ENCODE measurements at regions not wholly inside any gene's neighbourhood (a gene's known extent, or its start where the extent isn't known, plus 50 kb on each side); places are given as distances from the start of the nearest gene placed in this dataset.
"Not testable (repeated sequence)": the region's sequence is repeated elsewhere in the genome, so short reads cannot be mapped to it uniquely, and the experiment has no call there.

DNA sequence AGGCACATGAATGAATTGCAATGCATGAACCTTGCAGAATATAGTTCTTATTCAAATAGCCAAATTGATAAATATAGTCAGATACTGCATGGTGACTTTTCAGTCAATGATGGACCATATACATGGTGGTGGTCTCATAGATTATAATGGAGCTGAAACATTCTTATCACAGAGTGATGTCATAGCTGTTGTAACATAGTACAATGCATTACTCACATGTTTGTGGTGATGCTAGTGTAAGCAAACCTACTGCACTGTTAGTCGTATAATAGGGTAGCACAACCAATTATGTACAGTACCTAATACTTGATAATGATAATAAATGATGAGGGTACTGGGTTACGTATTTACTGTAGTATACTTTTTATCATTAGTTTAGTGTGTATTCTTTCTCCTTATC lies 280.3 kb downstream of the BCAT1 start:
- DNase-seq (ENCODE audit: low spot score): no peak

DNA sequence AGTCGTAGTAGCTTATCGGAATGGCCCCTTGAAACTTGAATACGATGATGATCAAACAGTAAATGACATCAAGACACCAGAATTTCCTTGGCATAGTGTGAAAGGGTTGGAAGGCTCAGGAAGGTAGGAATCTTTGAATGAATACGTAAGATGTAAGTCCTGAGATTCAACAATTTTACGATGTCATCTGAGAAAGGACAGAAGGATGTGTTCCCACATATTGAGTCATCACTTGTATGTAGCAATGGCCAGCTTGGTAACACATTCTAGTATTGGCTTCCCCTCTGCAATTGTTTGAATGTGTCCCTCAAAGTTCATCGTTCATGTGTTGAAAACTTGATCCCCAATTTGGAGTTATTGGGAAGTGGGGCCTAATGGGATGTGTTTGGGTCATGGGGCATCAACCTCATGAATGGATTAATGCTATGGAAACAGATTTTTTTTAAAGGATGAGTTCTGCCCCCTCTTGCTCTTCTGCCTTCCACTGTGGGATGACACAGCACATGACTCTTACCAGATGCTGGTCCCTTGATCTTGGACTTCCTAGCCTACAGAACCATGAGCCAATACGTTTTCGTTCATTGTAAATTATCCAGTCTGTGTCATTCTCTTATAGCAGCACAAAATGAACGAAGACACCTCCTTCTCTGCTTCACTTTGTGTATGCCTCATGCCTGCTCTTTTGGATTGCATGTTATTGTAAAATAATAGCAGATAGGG lies 284.6 kb downstream of the BCAT1 start:
- DNase-seq (ENCODE audit: low spot score): no peak

DNA sequence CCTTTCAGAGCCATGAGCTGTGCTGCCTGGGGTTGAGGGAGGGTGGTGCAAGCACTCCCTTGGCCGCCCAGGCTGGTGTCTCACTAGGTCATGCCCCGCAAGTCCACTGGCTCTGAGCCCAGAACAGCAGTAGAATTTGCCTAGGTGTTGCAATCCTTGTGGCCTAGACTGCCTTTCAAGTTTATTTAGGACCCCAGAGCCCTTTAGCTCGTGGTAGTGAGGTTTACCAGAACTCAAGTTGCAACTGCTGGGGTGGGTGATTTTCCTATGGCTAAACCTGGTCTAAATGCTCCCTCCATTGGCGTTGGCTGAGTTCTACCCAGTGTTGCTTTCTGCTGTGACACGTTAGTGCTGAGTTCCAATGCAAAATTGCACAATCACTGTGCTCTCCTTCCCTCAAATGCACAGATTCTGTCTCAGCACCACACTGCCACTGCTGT lies 287.2 kb downstream of the BCAT1 start:
- no peak for DNase-seq (ENCODE audit: low spot score)

DNA sequence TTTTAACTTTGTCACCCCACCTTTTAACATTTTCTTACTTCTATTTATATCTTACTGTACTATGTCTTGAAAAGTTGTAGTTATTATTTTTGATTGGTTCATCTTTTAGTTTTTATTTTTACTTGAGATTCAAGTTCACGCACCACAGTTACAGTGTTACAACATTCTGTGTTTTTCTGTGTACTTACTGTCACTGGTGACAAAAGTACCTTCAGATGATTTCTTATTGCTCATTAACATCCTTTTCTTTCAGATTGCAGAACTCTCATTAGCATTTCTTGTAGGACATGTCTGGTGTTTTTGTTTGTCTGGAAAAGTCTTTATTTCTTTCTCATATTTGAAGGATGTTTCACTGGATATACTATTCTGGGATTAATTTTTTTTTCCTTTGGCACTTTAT lies 289.9 kb downstream of the BCAT1 start:
- DNase-seq (ENCODE audit: low spot score): no peak

DNA sequence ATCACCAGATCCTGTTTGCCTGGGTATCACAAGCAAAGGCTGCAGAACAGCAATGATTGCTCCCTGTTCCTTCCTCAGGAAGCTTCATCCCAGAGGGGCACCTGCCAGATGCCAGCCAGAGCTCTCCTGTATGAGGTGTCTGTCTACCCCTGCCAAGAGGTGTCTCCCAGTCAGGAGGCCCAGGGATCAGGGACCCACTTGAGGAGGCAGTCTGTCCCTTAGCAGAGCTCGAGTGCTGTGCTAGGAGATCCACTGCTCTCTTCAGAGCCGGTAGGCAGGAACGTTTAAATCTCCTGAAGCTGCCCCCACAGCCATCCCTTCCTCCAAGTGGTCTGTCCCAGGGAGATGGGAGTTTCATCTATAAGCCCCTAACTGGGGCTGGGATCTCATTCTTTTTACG lies 294.6 kb downstream of the BCAT1 start:
- DNase-seq (ENCODE audit: low spot score): not testable (repeated sequence)

DNA sequence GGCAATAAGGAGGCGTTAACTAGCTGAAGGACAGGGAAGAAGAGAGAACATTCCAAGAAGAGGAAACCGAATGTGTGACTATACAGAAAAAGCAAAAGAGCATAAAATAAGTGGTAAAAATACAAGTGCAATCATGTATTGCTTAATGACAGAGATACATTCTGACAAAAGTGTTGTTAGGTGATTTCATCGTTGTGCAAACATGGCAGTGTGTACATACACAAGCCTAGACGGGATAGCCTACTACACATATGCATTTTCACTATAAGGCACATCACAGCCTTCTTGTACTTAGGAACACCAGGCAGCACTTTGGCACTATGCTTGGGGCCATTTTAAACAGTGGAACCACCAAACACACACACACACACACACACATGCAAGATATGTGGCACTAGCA lies 299.3 kb downstream of the BCAT1 start:
- DNase-seq (ENCODE audit: low spot score): no peak

DNA sequence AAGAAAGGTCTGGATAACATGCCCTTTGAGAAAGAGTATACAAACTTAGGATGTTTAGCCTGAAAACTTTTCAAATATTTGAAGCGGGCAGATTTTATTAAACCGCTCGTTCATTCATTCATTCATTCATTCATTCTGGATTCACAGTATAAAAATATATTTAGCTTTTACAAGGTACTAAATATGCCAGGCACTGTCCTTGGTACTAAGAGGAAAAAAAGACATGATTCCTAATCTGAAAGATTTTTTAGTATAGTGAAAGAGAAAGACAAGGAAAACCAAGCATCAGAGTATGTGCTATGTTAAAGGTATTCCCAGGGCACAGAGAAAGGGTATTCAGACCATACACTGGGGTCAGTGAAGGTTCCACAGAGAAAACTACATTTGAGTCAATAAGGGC lies 299.7 kb downstream of the BCAT1 start:
- no peak for DNase-seq (ENCODE audit: low spot score)

DNA sequence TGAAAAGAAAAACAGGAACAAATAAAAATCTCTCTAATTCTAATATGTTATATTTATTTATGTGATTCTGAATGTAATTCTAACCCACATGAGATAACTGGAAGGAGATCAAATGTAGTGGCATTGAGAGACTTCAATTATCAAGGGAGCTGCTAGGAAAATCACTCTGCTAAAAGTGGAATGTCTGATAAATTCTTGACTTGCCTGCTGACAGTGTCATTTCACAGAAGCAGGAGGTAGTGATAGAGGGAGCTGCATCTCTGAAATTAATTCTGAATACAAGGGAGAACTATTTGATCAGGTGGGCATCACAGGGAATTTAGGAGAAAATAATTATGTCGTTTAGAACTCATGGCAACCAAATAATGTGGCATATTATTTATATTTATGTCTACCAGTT lies 303.6 kb downstream of the BCAT1 start:
- DNase-seq (ENCODE audit: low spot score): no peak

DNA sequence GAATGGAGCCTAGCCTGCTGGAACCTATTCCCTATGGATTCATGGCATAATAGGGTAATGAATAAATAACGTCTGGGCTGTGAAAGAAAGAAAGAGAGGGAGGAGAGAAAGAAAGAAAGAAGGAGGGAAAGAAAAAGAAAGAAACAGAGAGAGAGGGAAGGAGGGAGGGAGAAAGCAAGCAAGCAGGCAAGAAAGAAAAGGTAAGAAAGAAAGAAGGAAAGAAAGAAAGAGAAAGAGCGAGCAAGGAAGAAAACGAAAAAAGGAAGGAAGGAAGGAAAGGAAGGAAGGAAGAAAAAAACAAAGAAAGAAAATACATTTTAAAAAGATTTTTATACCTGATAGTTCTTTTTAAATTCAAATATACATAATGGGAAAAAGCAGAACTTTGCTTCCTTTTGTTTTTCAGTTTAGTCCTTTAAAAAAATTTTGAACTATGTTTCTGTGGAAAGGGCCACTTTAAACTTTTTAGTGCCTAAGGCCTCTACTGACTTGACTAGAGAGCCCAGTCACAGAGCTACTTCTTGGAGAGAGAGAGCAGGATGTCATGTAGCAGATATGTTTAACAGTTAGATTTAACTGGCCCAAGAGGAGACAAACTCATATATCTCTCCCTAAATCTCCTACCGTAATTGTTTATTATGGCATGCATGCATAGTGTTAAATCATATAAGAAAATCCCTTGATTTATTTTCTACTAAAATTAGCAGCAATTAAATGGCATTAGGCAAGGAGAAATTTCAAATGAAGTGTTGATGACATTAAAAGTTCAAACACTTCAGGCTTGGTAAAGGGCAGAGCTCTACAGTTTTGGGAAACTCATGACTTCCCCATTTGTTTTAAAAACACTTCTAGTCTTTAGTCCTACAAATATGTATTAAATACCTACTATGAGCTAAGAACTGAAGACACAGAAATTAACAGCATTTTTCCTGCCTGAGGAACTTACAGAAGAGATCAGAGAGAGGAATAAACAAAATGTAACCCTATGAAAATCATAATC lies 305.5 kb downstream of the BCAT1 start:
- no peak for DNase-seq (ENCODE audit: low spot score)

DNA sequence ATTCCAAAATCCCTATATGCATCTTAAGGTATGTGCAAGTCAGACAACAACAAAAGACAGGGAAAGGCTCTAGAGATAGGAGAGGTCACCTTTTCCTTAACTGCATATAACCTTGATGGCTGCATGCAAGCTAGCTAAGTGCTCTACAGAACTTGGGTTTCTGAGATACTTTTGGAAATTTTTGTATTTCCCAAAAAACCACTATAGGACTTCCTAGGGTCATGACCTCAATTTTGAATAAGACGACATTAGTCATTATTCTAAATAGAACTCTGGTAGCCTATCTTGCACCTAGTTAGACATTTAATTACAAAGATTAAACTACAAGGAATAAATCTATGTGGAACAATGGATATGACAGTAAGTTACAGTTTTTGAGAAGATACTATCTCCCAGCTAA lies 309.3 kb downstream of the BCAT1 start:
- DNase-seq (ENCODE audit: low spot score): no peak

DNA sequence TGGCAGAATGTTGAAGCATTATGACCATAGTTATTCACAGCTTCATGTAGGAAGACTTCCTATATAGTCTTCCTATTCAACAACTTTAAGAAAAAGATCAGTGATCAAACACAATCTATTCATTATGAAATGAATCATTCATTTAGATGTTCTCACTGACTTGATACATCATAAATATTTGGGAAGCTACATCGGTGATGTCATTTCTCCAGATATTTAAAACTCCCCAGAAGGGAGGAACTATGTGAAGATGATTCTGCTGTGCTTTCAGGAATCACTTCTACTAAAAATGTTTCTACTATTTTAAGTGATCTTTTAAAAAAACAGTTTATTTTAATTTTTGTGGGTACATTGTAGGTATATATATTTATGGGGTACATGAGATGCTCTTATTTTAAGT lies 316.4 kb downstream of the BCAT1 start:
- DNase-seq (ENCODE audit: low spot score): no peak

DNA sequence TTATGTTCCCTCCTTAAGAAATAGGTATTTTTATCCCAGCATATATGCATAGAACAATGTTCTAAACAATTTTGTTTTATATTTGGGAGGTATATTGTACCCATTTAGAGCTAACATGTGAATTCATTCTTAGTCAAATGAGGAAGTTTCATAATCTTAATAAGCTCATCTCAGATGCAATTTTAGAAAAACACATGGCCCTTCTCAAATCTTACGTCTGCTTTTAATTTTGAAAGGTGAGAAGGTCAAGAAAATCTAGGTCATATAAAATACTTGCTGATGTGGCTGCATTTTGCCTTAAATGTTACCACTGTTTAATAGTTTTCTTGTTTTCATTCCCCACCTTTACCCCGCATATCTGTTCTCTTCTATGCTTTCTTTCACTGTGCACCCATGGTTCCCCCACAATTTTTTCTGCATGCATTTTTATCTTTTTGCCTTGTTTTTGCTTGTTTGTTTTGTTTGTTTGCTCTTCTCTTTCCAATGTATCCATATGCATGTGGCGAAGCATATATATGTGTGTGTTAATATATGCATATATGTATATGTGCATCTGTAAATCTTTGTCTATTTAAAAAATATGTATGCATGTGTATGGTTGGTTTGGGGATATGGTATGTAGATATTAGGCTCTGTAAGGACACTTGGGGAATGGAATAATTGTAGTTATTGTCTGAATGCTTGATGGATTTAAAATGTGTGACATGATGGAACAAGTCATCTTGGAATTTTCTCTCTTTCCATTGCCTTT lies 317.1 kb downstream of the BCAT1 start:
- DNase-seq (ENCODE audit: low spot score): no peak

DNA sequence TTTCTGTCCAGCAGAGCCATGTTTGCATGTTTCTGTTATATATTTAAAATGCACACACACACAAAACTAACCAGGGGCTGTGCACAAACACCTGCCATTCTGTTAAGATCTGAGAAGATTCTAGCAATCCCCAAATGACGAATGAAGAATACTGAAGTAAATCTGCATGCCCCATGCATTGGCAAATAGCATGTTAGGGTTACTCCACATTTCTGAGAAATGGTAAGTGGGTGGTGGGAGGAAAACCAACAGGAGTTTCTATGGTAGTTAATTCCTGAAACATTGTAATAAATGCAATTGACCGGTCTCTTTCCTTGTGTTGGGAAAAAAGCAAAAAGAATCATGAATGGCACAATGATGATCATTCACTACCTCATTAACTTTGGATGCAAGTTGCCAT lies 318.0 kb downstream of the BCAT1 start:
- DNase-seq (ENCODE audit: low spot score): no peak

DNA sequence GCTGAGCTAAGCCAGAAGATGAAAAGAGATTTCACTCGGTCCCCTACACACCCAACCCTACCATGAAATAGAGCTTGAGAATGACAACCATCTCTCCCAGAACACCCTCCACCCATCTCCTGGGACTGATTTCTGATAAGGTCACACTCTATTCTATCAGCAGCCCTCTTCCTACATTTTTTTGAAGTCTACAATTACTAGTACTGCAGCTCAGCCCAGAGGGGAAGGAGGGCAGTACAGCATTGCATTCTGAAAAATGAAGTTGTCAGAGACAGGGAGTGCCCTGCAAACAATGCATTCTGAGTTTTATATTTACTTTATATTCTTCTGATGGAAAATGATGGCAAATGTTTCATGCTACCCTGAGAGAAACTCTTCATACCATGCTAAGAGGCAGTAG lies 318.5 kb downstream of the BCAT1 start:
- DNase-seq (ENCODE audit: low spot score): no peak

DNA sequence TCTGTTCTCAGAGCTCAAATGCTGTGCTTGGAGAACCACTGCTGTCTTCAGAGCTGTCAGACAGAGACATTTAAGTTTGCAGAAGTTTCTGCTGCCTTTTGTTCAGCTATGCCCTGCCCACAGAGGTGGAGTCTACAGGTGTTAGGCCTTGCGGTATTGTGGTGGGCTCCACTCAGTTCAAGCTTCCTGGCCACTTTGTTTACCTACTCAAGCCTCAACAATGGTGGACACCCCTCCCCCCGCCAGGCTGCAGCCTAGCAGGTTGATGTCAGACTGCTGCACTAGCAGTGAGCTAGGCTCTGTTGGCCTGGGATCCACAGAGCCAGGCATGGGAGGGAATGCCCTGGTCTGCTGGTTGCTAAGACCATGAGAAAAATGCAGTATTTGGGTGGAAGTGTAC lies 323.8 kb downstream of the BCAT1 start:
- DNase-seq (ENCODE audit: low spot score): no peak

DNA sequence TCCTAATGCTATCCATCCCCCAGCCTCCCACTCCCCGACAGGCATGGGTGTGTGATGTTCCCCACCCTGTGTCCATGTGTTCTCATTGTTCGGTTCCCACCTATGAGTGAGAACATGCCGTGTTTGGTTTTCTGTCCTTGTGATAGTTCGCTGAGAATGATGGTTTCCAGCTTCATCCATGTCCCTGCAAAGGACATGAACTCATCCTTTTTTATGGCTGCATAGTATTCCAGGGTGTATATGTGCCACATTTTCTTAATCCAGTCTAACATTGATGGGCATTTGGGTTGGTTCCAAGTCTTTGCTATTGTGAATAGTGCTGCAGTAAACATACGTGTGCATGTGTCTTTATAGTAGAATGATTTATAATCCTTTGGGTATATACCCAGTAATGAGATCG lies 328.9 kb downstream of the BCAT1 start:
- DNase-seq (ENCODE audit: low spot score): not testable (repeated sequence)

DNA sequence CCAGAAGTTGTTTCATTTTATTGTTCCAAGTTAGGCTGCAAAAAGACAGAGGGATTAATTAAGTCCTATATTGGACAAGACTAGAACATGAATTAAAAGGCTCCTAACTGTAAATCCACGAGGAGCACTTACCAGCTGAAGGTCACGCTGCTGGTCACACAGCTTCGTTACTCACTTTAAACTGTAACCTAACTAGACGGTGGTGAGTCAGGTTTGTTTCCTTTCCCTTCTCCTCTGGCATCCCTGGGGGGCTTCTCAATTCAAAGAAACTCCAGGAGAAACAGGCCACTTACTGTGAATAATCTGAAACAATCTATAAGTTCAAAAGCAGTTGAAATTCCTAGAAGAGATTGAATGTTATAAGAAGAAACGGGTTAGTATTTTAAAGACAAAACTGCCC lies 331.4 kb downstream of the BCAT1 start:
- no peak for DNase-seq (ENCODE audit: low spot score)

DNA sequence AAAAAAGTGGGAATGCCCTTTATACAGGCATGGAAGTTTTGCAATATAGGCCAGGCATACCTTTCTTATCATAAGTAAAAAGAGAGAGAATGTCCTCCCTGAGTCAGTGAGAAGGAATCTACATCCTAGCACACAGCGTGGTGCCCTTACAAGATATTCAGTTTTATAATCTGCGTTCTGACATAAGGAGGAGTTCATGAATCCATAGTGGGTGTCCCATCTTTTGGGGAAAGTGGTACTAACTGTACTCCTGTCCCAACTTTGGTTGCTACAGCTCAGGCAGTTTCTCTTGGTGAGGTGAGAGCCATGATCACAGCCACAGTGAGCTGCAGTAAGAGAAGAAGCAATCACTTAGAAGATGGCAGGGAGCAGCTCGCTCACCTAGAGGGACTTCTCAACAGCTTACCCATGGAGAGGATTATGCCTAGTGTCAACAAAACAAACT lies 332.9 kb downstream of the BCAT1 start:
- no peak for DNase-seq (ENCODE audit: low spot score)

DNA sequence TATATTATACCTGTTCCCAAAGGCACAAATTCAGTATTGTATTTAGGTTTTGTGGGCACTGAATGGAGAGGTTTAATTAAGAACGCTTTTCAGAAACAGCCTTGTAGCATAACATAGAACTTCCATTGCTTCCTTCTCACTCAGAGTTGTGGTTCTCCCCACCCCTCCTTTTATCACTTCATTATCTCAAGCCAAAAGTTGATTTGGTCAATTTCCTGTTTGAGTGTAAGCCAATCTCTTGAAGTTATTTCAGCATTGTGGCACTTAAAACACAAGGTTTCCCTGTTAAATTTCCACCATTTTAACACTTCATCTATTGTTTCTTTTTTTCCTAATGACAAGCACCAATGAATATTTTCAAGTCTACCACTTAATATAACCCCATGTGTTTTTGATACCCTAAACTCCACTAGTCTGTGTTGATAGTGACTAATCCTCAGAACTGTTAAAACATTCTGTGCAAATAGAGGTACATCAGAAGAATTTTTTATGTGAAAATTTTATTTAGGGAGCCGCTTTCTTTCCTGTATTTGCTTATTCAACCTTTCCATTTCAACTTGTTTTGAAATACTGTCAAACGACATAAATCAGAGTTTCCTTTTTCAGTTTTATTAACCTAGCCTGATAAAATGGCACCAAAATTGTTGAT lies 340.1 kb downstream of the BCAT1 start:
- DNase-seq (ENCODE audit: low spot score): no peak

DNA sequence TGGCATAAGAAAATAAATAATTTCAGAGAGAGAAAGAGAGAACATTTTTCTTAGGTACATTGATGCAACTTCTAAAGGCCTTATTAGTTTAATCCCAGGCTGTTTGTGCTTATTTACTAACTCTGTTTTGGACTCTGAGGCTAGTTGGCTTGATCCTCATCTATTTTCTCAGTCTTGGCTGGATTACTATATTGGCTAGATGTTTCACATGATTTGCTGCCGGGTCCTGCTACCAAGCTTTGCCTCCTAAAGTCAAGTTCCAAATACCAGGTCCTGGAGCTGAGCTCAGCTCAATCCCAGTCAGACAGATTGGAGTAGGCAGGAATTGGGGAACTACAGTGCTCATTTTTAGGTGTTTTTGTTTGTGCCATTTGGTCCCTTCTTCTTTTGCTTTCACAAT lies 340.8 kb downstream of the BCAT1 start:
- no peak for DNase-seq (ENCODE audit: low spot score)

DNA sequence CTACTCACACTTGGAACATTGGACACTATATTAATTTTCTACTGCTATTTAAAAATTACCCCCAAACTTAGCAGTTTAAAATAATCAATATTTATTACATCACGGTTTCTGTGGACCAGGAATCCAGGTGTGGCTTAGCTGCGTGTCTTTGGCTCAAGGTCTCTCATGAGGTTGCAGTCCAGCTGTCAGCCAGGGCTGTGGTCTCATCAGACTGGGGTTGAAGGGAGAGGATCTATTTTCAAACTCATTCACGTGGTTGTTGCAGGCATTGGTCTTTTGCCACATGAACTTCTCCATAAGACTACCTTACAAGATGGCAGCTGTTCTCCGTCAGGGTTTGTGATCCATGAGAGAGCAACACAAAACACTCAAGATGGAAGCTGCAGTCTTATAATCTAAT lies 343.0 kb downstream of the BCAT1 start:
- no peak for DNase-seq (ENCODE audit: low spot score)

DNA sequence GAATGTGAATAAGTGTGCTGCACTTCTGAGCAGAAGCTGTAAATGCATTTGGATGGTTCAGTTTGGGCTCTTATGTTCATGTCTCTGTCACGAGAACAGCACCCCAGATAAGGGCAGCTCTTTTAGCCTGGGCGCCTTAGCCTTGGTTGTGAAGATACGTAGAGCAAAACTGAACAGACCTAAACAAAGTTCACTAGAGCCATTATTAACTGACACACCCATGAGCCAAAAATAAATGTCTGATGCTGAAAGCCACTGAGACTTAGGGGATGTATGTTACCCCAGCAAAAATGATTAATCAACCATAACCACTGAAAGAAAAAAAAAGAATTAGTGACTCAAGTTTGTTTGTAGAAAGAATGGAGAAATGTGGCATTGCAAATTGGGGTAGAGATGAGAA lies 343.4 kb downstream of the BCAT1 start:
- DNase-seq (ENCODE audit: low spot score): no peak

All from activated CD4-positive, alpha-beta T cell treated with anti-CD3 and anti-CD28 coated beads, Interleukin-2, Interleukin-4, amounts not matched to agents 100 ng/mL and 50 ng/mL, durations not matched to agents 16 hours and 8 hours (primary cell).